NCI-H524 treated with DMSO at 0.1 percent for 48 hours (cell line): ENCODE measurements at regions not wholly inside any gene's neighbourhood (a gene's known extent, or its start where the extent isn't known, plus 50 kb on each side); places are given as distances from the start of the nearest gene placed in this dataset.

Experiments
- DNase-seq: peaks from one replicate; lab custom pipeline; 2025; lab: John Stamatoyannopoulos, UW

GRCh38 chr4:4637710-4638109 lies 95.9 kb upstream of the STX18 start:
- no peak for DNase-seq

DNA sequence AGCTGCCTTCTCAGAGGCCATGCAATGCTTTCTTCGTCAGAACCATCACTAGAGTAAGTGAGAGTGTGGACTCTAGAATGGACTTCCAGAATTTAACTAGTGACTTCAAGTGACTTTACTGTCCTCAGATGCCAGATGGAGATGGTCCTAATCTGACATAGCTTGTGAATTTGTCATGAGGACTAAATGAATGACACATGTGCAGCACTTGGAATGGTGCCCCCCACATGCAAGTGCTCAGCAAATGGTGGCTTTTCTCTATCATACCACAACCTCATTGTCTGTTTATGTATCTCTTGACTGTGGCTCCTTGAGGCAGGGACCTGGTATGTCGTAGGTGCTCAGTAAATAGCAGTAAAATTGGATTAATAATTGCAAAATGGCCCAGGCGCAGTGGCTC lies 91.6 kb upstream of the STX18 start:
- DNase-seq = no peak

GRCh38 chr4:4631150-4631549 lies 89.3 kb upstream of the STX18 start:
- no peak for DNase-seq

GRCh38 chr4:4627906-4628305 lies 86.1 kb upstream of the STX18 start:
- DNase-seq = no peak

DNA sequence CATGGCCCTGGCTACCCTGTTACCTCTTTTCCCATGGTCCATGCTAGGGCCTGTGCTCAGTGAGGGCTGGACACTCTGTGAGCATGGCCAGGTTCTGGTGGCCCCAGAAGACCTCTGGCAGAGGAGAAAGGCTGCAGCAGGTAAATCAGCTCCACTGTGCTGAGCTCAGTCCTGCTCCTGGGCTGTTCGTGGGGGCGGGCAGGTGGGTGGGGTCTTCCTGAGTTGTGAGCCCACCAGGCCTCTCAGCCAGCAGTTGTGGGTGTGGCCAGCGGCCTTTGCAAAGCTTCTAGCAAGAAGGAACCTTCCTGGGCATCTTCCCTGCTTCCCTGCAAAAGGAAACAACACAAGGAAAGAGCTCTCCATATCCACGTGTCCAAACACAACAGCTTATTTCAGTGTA lies 85.3 kb upstream of the STX18 start:
- DNase-seq = no peak

GRCh38 chr4:4625488-4625887 lies 83.6 kb upstream of the STX18 start:
- peak; percentile 11 for DNase-seq

DNA sequence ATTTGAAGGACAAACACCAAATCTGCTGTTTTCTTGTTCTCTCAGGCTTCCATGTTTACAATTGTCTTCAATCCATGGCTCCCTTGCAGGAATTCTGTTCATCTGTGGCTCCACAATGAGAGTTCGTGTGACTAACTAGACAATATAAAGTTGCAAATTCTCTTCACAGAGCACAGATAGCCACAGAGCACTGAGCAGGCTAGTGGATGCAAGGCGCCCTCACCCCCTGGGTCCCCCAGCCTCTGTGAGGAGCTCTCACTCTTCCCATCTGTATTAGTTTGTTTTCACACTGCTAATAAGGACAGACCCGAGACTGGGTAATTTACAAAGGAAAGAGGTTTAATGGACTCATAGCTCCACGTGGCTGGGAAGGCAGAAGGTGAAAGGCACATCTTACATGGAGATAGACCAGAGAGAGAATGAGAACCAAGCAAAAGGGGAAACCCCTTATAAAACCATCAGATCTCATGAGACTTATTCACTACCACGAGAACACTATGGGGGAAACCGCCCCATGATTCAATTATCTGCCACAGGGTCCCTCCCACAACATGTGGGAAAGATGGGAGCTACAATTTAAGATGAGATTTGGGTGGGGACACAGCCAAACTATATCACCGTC lies 82.5 kb upstream of the STX18 start:
- no peak for DNase-seq

DNA sequence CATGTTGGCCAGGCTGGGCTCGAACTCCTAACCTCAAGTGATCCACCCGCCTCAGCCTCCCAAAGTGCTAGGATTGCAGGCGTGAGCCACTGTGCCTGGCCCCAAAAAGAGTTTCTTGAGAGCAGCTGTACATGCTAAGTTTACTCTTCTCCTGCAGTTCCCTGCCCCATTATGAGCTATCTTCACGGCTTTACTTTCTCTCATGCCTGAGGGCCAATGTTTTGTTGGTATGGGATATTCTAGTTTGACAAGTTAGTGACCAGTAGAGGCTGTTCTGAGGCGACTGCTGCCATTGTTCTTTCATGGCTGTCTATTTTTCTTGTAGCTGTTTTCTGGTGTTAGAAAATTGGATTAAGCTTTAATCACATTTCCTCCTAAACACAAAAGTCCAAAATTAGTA lies 78.0 kb upstream of the STX18 start:
- no peak for DNase-seq

DNA sequence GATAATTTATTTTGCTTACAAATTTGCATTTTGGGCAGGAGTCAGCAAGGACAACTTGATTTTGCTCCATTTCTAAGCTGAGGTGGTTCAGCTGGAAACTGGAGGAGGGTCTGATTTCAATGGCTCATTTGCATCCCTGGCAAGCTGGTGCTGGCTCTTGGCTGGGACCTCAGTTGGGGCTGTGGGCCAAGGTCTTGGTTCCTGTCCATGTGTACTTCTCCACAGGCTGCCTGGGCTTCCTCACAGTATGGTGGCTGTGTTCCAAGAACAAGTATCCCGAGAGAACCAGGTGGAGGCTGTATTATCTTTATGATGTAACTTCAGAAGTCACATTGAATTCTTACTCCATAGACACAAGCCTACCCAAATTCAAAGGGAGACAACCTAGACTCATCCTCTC lies 77.0 kb upstream of the STX18 start:
- no peak for DNase-seq

DNA sequence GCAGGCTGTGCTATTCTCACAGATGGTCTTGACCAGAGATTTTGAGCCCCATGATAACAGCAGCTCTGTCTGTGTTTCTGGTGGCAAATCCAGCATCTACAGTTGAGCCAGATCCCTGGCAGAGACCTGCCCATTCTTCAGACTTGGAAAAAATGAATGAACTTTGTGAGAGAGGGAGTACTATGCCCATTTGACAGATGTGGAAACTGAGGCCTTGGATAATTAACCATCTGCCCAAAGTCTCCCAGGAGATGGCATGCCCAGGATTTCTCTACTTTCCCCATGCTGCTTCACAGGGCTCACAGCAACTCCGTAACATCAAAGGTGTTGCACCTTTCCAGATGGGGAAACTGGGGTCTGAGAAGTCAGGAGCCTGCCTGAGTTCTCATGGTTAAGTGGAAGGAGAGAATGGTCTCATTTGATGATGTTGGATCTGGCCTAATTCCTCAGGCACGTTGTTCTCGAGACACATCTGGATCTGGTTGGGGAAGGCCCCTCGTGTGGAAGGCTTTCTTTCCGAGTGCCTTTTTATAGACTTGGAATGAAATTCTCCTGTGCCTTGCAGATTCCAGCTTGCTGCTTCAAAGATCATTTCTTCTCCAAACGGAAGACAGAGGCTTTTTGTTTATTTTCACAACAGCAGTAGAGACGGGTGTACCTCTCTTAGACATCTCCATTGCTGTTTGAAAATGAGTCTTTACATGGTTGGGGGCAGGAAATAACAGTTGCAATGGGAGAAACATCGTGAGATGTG lies 73.3 kb upstream of the STX18 start:
- no peak for DNase-seq

GRCh38 chr4:4613641-4614286 lies 71.9 kb upstream of the STX18 start:
- DNase-seq = no peak

DNA sequence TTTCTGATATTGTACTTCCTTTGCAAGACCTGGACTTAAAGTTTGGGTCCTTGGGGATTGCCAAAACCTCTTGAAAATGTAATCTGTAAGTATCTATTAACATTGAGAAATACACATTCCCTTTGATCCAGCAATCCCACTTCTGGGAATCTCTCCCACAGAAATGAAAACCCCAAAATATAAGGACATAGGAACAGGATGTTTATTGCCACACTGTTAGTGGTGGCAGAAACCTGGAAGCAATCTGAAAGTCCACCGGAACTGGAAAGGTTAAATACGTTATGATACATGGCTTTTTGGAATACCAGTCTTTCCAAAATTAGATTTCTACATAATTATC lies 71.2 kb upstream of the STX18 start:
- no peak for DNase-seq

DNA sequence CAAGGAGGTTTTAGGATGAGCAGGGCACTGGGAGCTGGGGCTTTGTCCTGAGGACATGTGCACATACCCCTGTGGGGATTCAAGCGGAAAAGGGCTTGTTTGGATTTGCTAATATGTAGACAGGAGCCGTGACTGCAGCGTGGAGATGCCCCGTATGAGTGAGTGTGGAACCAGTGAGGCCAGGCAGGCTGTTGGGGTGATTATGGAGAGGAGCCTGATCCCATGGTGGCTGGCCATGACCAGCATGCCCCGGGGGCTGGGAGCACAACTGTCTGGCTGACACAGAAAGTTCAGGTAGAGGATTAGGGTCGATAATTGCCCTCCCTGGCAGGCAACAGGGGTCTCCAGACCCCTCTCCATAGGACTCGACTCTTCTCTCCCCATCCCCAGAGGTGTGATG lies 68.8 kb upstream of the STX18 start:
- no peak for DNase-seq

GRCh38 chr4:4609622-4610334 lies 67.9 kb upstream of the STX18 start:
- no peak for DNase-seq

DNA sequence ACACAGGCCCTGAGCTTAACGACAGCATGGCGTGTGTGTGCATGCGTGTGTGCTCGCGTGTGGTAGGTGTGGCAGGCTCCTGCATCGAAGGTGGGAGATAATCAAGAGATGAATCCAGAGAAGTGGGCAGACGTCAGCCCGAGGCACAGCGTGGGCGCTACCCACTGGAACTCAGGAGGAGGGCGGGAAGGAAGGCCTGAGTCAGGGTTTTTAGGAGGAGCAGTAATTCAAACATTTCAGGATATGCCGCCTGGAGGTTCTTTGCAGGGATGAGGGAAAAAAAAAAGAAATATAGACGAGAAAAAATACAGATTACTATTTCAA lies 66.3 kb upstream of the STX18 start:
- DNase-seq = no peak

DNA sequence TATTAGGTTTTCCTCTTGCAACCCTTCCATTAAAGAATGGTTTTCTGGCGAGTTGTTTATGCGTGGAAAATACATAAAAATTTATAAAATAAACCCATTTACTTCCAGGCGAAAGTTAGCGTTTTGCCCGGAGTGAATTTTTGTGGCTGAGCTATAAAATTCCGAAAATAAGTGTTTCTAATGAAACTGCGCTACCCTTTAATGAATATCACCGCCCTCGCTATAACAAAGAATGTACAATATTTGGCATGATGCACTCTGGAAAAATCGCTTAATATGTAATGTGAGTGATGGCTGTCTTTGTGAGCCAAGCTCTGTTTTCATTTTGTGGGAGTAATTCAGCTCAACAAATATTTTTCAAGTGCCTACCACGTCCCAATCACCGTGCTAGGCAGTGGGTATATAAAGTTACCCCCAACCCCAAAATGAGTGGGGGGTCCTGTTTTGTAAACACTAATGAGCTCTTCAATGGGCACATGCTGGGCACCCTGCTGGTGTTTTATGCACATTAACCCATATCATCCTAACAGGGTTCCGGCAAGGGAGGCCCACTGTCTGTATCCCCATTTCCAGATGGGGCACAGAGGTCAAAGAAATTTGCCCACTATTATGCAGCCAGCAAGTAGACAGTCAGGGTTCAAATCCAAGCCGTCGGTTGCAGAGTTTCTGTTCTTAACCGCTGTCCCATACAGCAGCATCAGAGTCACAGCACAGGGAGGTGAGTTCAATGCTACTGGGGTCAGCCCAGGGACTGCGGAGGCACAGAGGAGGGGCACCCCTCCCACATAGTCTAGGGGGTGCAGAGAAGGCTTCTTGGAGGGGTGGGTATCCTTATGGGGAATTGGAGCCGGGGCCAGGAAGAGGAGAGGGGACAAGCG lies 65.7 kb upstream of the STX18 start:
- DNase-seq = no peak

- no peak for DNase-seq
These were observed 64.5 kb upstream of the STX18 start for GRCh38 chr4:4606321-4606720.

- DNase-seq = no peak
These were observed 64.0 kb upstream of the STX18 start for GRCh38 chr4:4605849-4606248.

GRCh38 chr4:4603592-4603991 lies 61.7 kb upstream of the STX18 start:
- DNase-seq = no peak

- no peak for DNase-seq
These were observed 61.2 kb upstream of the STX18 start for GRCh38 chr4:4603067-4603466.

- DNase-seq = no peak
These were observed 60.6 kb upstream of the STX18 start for GRCh38 chr4:4602468-4602867.

GRCh38 chr4:4601803-4602369 lies 60.0 kb upstream of the STX18 start:
- no peak for DNase-seq
